Thoracic aorta (tissue), 2 donors: ENCODE measurements at regions not wholly inside any gene's neighbourhood (a gene's known extent, or its start where the extent isn't known, plus 50 kb on each side); places are given as distances from the start of the nearest gene placed in this dataset.

Experiments used
- ATAC-seq: fragments of 150-250 bp; one replicate; pipeline ENCODE4 v1.8.0; 2017; ENCODE audit warnings: low read depth; ENCODE audit not compliant: insufficient number of reproducible peaks, low FRiP score
- DNase-seq: peaks from one replicate; pipeline ENCODE4 v3.0.0-alpha.2; 2020; ENCODE audit warnings: low spot score
- H3K27ac ChIP-seq, 2 donors: fragments of 200-600 bp; sonication (generic); 1 replicate in 1 of 2; 2 replicates in 1 of 2; pipeline ENCODE4 v1.5.1; 2016; ENCODE audit warnings: mild to moderate bottlenecking in 2 of 2, moderate library complexity in 2 of 2
- H3K27me3 ChIP-seq: fragments of 200-600 bp; sonication (generic); replicated peaks from 2 replicates; pipeline ENCODE4 v1.6.0; 2016; ENCODE audit warnings: mild to moderate bottlenecking; ENCODE audit not compliant: insufficient read depth
- H3K36me3 ChIP-seq: fragments of 200-600 bp; sonication (generic); one replicate; pipeline ENCODE4 v1.5.1; 2016
- H3K4me1 ChIP-seq, 2 donors: fragments of 200-600 bp; sonication (generic); 1 replicate in 1 of 2; 2 replicates in 1 of 2; pipeline versions ENCODE4 v1.5.1 to v1.6.0; 2016; ENCODE audit warnings: low read depth in 2 of 2, mild to moderate bottlenecking in 1 of 2; ENCODE audit not compliant: control insufficient read depth in 1 of 2
- H3K4me3 ChIP-seq: fragments of 200-600 bp; sonication (generic); 2 replicates; pipeline ENCODE4 v1.5.1; 2016; ENCODE audit warnings: mild to moderate bottlenecking
- H3K9me3 ChIP-seq: fragments of 200-600 bp; sonication (generic); 2 replicates; pipeline ENCODE4 v1.5.1; 2016
- CTCF ChIP-seq: fragments of 200-600 bp; sonication (generic); IDR thresholded peaks from one replicate; pipeline ENCODE4 v1.5.1; 2019; ENCODE audit warnings: antibody characterized with exemption

- Histone ChIP-seq H3K27me3 (no peaks in the 10 kb centered on the region), H3K36me3 (no peaks in the 10 kb centered on the region), H3K9me3 (no peaks in the 10 kb centered on the region), H3K4me1 (peaks cover 0 to 10% of the 10 kb centered on the region in 2 donors), H3K4me3 (no peak overlapping the region), H3K27ac (no peak overlapping the region)
- no peak for TF ChIP-seq CTCF
- ATAC-seq (no peak), DNase-seq (no peak)
Observed at GRCh38 chr14:58969951-58970751, 218.3 kb upstream of the DAAM1 start.

DNA sequence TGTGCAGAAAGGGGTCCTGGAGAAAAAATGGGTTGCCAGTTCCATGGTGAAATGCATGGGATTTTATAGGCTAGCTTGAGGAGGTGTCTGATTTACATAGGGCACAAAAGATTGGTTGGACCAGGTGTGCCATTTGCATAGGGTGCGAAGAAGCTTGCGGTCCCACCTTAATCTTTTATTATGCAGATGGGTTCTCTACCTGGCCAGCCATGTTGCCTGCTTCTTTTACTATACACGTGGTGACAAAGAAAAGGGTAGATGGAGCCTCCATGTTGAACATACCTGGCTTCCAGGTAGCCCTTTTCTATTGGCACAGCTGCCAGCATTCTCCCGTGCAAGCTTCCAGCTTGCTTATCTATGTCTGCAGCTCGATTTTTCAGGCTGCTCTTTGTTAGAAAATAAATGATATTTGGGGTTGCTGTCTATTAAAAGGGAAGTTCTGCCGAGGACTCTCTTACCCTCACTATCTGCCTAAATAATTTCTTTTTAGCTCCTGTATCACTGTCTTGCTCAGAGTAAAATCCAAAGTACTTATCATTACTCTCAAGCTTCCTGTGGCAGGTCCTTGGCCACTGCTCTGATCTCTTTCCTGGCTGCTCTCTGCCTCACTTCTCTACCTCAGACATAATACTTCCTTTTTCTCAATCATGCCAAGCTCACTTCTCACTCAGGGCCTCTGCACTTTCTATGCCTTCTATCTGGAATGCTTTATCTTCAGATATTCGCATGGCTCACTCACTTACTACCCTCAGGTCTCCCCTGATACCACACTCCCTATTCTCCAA is 216.0 kb upstream of the DAAM1 start:
- Histone ChIP-seq H3K36me3 (no peaks in the 10 kb centered on the region), H3K4me3 (no peak overlapping the region), H3K4me1 (peaks cover 0 to 10% of the 10 kb centered on the region in 2 donors), H3K27ac (no peak overlapping the region), H3K9me3 (no peaks in the 10 kb centered on the region), H3K27me3 (no peaks in the 10 kb centered on the region)
- DNase-seq (no peak), ATAC-seq (no peak)
- no peak for TF ChIP-seq CTCF

DNA sequence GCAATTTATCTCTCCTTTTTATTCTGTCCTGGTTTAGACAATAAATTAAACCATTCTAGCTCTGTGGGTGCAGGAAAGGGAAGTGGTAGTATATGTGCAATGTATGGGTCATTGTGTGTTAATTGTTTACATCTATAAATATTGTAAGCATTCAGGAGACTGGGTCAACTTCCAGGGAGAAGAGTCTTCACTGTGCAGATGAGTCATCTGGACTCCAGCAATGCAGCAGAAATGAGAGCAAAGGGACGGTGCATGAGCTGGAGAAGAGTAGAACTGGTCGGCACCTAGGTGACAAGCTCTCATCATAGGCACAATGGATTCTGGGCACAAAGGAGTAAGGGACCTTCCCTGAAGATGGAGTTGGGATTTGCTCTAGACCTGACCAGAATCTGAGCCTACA is 211.1 kb upstream of the DAAM1 start:
- H3K9me3 ChIP-seq, result no peaks in the 10 kb centered on the region
- H3K36me3 ChIP-seq, result no peaks in the 10 kb centered on the region
- no peak overlapping the region for H3K4me3 ChIP-seq
- no peaks in the 10 kb centered on the region for H3K27me3 ChIP-seq
- no peaks in the 10 kb centered on the region for H3K4me1 ChIP-seq
- no peak for TF ChIP-seq CTCF
- ATAC-seq (no peak), DNase-seq (no peak)
- no peak overlapping the region for H3K27ac ChIP-seq

DNA sequence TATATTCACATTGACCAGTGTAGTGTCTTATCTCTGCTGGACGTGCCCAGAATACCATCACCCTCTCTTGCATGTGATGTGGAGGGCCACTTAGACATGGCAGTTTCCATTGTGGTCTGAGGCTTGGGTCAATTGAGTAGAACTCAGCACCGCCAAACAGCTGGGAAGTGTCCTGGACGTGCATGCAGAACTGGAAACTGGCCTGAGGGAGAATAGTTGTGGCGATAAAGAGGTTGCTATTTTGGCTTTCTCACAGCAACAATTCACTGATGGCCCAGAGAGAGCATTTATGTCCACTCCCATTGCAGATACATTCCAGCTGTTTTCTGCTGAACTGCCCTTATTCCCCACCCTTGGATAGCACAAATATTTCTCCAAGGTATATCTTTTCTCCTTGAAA is 210.1 kb upstream of the DAAM1 start:
- Histone ChIP-seq H3K27me3 (no peaks in the 10 kb centered on the region), H3K9me3 (no peaks in the 10 kb centered on the region), H3K4me1 (no peaks in the 10 kb centered on the region), H3K36me3 (no peaks in the 10 kb centered on the region), H3K27ac (no peak overlapping the region), H3K4me3 (no peak overlapping the region)
- ATAC-seq, result no peak
- DNase-seq, result no peak
- no peak for TF ChIP-seq CTCF

GRCh38 chr14:58979325-58979724 is 209.1 kb upstream of the DAAM1 start:
- Histone ChIP-seq H3K4me1 (no peaks in the 10 kb centered on the region), H3K27me3 (no peaks in the 10 kb centered on the region), H3K36me3 (no peaks in the 10 kb centered on the region), H3K9me3 (no peaks in the 10 kb centered on the region), H3K4me3 (no peak overlapping the region), H3K27ac (no peak overlapping the region)
- no peak for DNase-seq
- TF ChIP-seq CTCF, result no peak
- ATAC-seq, result no peak
